Mammary epithelial cell (primary cell): ENCODE measurements at regions not wholly inside any gene's neighbourhood (a gene's known extent, or its start where the extent isn't known, plus 50 kb on each side); places are given as distances from the start of the nearest gene placed in this dataset.

Source experiments
- CTCF ChIP-seq, 2 donors: IDR thresholded peaks in 1 of 2; conservative IDR thresholded peaks in 1 of 2; 2 replicates each; pipeline ENCODE4 v1.5.1; 2011 to 2012; ENCODE audit warnings: inconsistent platforms in 2 of 2, low read length in 2 of 2, mild to moderate bottlenecking in 2 of 2, control low read depth in 1 of 2, low read depth in 1 of 2; ENCODE audit not compliant: insufficient read depth in 1 of 2; ENCODE audit errors: extremely low read depth in 1 of 2
- EZH2 ChIP-seq: IDR thresholded peaks from 2 replicates; pipeline ENCODE4 v1.6.1; 2012; ENCODE audit warnings: low read length, inconsistent platforms, borderline replicate concordance

DNA sequence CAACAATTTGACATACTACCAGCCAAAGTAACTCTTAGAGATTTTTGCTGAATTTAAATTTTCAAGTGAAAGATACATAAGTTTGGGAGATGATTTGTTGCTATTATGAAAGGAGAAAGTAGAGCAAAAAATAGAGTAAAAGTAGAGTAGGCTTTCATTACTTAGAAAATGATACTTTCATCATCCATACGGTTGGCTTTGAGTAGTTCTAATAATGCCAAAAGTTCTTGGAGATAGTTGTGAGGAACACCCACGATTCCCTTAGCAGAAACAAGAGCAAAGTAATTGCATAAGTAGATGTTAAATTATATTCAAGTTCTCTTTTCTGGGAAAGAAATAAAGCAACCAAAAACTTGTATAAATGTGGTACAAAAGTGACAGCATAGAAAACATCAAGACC is 95.0 kb upstream of the VAV3 start:
- TF ChIP-seq CTCF (conservative IDR thresholded peaks at IDR 0.05 in 1 of 2, IDR thresholded peaks at IDR 0.05 in 1 of 2; ENCODE audit: extremely low read depth in 1 of 2, insufficient read depth in 1 of 2, low read depth in 1 of 2, low read length in 2 of 2) (no peak), EZH2 (no peak)
